BJ (cell line): ENCODE measurements at regions not wholly inside any gene's neighbourhood (a gene's known extent, or its start where the extent isn't known, plus 50 kb on each side); places are given as distances from the start of the nearest gene placed in this dataset.

ENCODE experiments used
- CTCF ChIA-PET: fragments of 350-600 bp; formaldehyde crosslinking; extraction: SDS; loops from one replicate; lab custom pipeline; 2021; ENCODE audit warnings: antibody characterized with exemption, inconsistent platforms; lab: Yijun Ruan, JAX
- POLR2A ChIA-PET: fragments of 300-600 bp; sonication (Branson Sonifier 250); formaldehyde crosslinking; extraction: SDS; loops from one replicate; lab custom pipeline; 2021; ENCODE audit warnings: antibody characterized with exemption; lab: Charles Lee
- DNase-seq: peaks from one replicate; pipeline ENCODE4 v3.0.0-alpha.2; 2011; ENCODE audit warnings: low read depth
- H3K27me3 ChIP-seq: 2 replicates; pipeline ENCODE4 v1.6.0; 2011; ENCODE audit warnings: low read length; ENCODE audit not compliant: control insufficient read depth, insufficient read depth
- H3K36me3 ChIP-seq: 2 replicates; pipeline ENCODE4 v1.5.1; 2011; ENCODE audit warnings: low read length; ENCODE audit not compliant: control insufficient read depth, insufficient read depth
- H3K4me3 ChIP-seq: 2 replicates; pipeline ENCODE4 v1.5.1; 2011; ENCODE audit warnings: low read depth, mild to moderate bottlenecking, control low read depth, low read length
- CTCF ChIP-seq: IDR thresholded peaks from 2 replicates; pipeline ENCODE4 v1.5.1; 2011; ENCODE audit warnings: low read depth, mild to moderate bottlenecking, control low read depth, inconsistent platforms, low read length, moderate library complexity; ENCODE audit not compliant: insufficient read depth

- ChIA-PET CTCF (no interaction called here), POLR2A (no interaction called here)
- no peak for TF ChIP-seq CTCF
- no peak for DNase-seq
- Histone ChIP-seq H3K36me3 (no peaks in the 10 kb centered on the region), H3K27me3 (no peaks in the 10 kb centered on the region), H3K4me3 (no peak overlapping the region)
These were observed 73.4 kb upstream of the TP63 start for GRCh38 chr3:189557824-189558223.

GRCh38 chr3:189561256-189561655 lies 69.9 kb upstream of the TP63 start:
- CTCF ChIA-PET = no interaction called here
- H3K36me3 ChIP-seq = no peaks in the 10 kb centered on the region
- no peaks in the 10 kb centered on the region for H3K27me3 ChIP-seq
- POLR2A ChIA-PET = no interaction called here
- DNase-seq = no peak
- H3K4me3 ChIP-seq = no peak overlapping the region
- no peak for TF ChIP-seq CTCF

- peak; percentile 65 for DNase-seq
- CTCF ChIA-PET = no interaction called here
- Histone ChIP-seq H3K36me3 (no peaks in the 10 kb centered on the region), H3K27me3 (no peaks in the 10 kb centered on the region), H3K4me3 (no peak overlapping the region)
- POLR2A ChIA-PET = no interaction called here
- no peak for TF ChIP-seq CTCF
These were observed 67.2 kb upstream of the TP63 start for GRCh38 chr3:189563853-189564563.

GRCh38 chr3:189566550-189567130 lies 64.5 kb upstream of the TP63 start:
- ChIA-PET POLR2A (no interaction called here), CTCF (interaction anchor here (1.2 kb wide), 1 partner anchor 26 kb away, joined by 4 read pairs; no protein-coding TSS in a partner anchor)
- no peak for TF ChIP-seq CTCF
- no peak overlapping the region for H3K4me3 ChIP-seq
- H3K27me3 ChIP-seq = no peaks in the 10 kb centered on the region
- no peaks in the 10 kb centered on the region for H3K36me3 ChIP-seq
- DNase-seq = no peak

- CTCF ChIA-PET = no interaction called here
- POLR2A ChIA-PET = no interaction called here
- no peaks in the 10 kb centered on the region for H3K27me3 ChIP-seq
- H3K36me3 ChIP-seq = no peaks in the 10 kb centered on the region
- no peak overlapping the region for H3K4me3 ChIP-seq
- TF ChIP-seq CTCF = no peak
- DNase-seq = no peak
These were observed 63.9 kb upstream of the TP63 start for GRCh38 chr3:189567322-189567721.
